Neural cell (in vitro differentiated cells): ENCODE measurements at regions not wholly inside any gene's neighbourhood (a gene's known extent, or its start where the extent isn't known, plus 50 kb on each side); places are given as distances from the start of the nearest gene placed in this dataset.

Source experiments
- H2AFZ ChIP-seq: fragments of 200-600, 300-800 bp; sonication (generic), shearing (Covaris generic); 2 replicates; pipeline ENCODE4 v1.6.0; 2014; ENCODE audit warnings: low read depth, mild to moderate bottlenecking, antibody characterized with exemption, low read length, moderate library complexity
- H3F3A ChIP-seq: fragments of 200-600 bp; shearing (Covaris generic); 2 replicates; pipeline ENCODE4 v1.6.1; 2016; ENCODE audit warnings: mild to moderate bottlenecking, moderate library complexity, mixed read lengths, antibody characterized with exemption, low read length; ENCODE audit not compliant: insufficient read depth, poor library complexity, severe bottlenecking
- H3K27ac ChIP-seq: fragments of 200-600, 300-800 bp; sonication (generic), shearing (Covaris generic); 2 replicates; pipeline ENCODE4 v1.5.1; 2014; ENCODE audit warnings: mild to moderate bottlenecking, low read length, moderate library complexity
- H3K27me3 ChIP-seq: fragments of 300-800, 200-600 bp; sonication (generic), shearing (Covaris generic); 2 replicates; pipeline ENCODE4 v1.6.0; 2014; ENCODE audit warnings: mild to moderate bottlenecking, low read depth, low read length, moderate library complexity; ENCODE audit not compliant: insufficient read depth
- H3K36me3 ChIP-seq: fragments of 300-800, 200-600 bp; sonication (generic), shearing (Covaris generic); 2 replicates; pipeline ENCODE4 v1.5.1; 2014; ENCODE audit warnings: mild to moderate bottlenecking, antibody characterized with exemption, low read length, moderate library complexity; ENCODE audit not compliant: insufficient read depth
- H3K4me2 ChIP-seq: fragments of 300-800, 200-600 bp; sonication (generic), shearing (Covaris generic); 2 replicates; pipeline ENCODE4 v1.6.0; 2014; ENCODE audit warnings: mild to moderate bottlenecking, low read length
- H3K4me3 ChIP-seq: fragments of 300-800, 200-600 bp; sonication (generic), shearing (Covaris generic); 2 replicates; pipeline ENCODE4 v1.5.1; 2014; ENCODE audit warnings: mild to moderate bottlenecking, low read length, moderate library complexity
- H3K79me2 ChIP-seq: fragments of 200-600 bp; shearing (Covaris generic); replicated peaks from 2 replicates; pipeline ENCODE4 v1.6.0; 2014; ENCODE audit warnings: mild to moderate bottlenecking, low read length, moderate library complexity; ENCODE audit not compliant: insufficient read depth
- H3K9ac ChIP-seq: fragments of 300-800, 200-600 bp; sonication (generic), shearing (Covaris generic); 2 replicates; pipeline ENCODE4 v1.6.1; 2016; ENCODE audit warnings: mild to moderate bottlenecking, low read length, mixed read lengths
- H3K9me2 ChIP-seq: fragments of 200-600 bp; shearing (Covaris generic); 2 replicates; pipeline ENCODE4 v1.6.1; 2016; ENCODE audit warnings: mild to moderate bottlenecking, low read length, mixed read lengths; ENCODE audit not compliant: insufficient read depth
- H3K9me3 ChIP-seq: fragments of 200-600, 300-800 bp; sonication (generic), shearing (Covaris generic); 2 replicates; pipeline ENCODE4 v1.6.1; 2016; ENCODE audit warnings: mild to moderate bottlenecking, mixed run types, low read length, moderate library complexity, mixed read lengths
- H4K20me1 ChIP-seq: fragments of 200-600 bp; shearing (Covaris generic); 2 replicates; pipeline ENCODE4 v1.6.1; 2016; ENCODE audit warnings: mild to moderate bottlenecking, mixed run types; ENCODE audit not compliant: insufficient read depth
- CTCF ChIP-seq: fragments of 450-650 bp; IDR thresholded peaks from 2 replicates; pipeline ENCODE4 v1.5.1; 2014; ENCODE audit warnings: antibody characterized with exemption, mild to moderate bottlenecking, moderate library complexity; ENCODE audit not compliant: poor library complexity, severe bottlenecking
- EP300 ChIP-seq: fragments of 450-650 bp; conservative IDR thresholded peaks from 2 replicates; pipeline ENCODE4 v1.6.1; 2014; ENCODE audit warnings: antibody characterized with exemption, mild to moderate bottlenecking, moderate library complexity; ENCODE audit not compliant: poor library complexity, severe bottlenecking
- EZH2 ChIP-seq: fragments of 200-600, 300-800 bp; shearing (Covaris generic), sonication (generic); IDR thresholded peaks from 2 replicates; pipeline ENCODE4 v1.6.1; 2014; ENCODE audit warnings: antibody characterized with exemption, low read length, borderline replicate concordance, mild to moderate bottlenecking; ENCODE audit not compliant: insufficient read depth, poor library complexity, severe bottlenecking
- MXI1 ChIP-seq: fragments of 450-650 bp; conservative IDR thresholded peaks from 2 replicates; pipeline ENCODE4 v1.6.1; 2014; ENCODE audit warnings: antibody characterized with exemption, mild to moderate bottlenecking; ENCODE audit not compliant: poor library complexity, severe bottlenecking
- POLR2AphosphoS5 ChIP-seq: IDR thresholded peaks from 2 replicates; pipeline ENCODE4 v1.6.1; 2012
- RAD21 ChIP-seq: fragments of 450-650 bp; conservative IDR thresholded peaks from 2 replicates; pipeline ENCODE4 v1.6.1; 2014; ENCODE audit warnings: antibody characterized with exemption, mild to moderate bottlenecking, moderate library complexity
- REST ChIP-seq: IDR thresholded peaks from 2 replicates; pipeline ENCODE4 v1.6.1; 2012; ENCODE audit warnings: borderline replicate concordance
- SMC3 ChIP-seq: fragments of 450-650 bp; conservative IDR thresholded peaks from 2 replicates; pipeline ENCODE4 v1.6.1; 2014; ENCODE audit warnings: antibody characterized with exemption, mild to moderate bottlenecking, moderate library complexity; ENCODE audit not compliant: poor library complexity
- TAF1 ChIP-seq: IDR thresholded peaks from 2 replicates; pipeline ENCODE4 v1.6.1; 2012; ENCODE audit warnings: low read depth

GRCh38 chr15:98142572-98142971, 182.1 kb downstream of the ARRDC4 start:
- Histone ChIP-seq H3K79me2 (no peaks in the 10 kb centered on the region), H3K4me2 (no peak overlapping the region), H3K9ac (no peak overlapping the region), H3K4me3 (no peak overlapping the region), H4K20me1 (no peaks in the 10 kb centered on the region), H3K36me3 (no peaks in the 10 kb centered on the region), H3K27ac (no peak overlapping the region), H3K9me2 (no peaks in the 10 kb centered on the region), H2AFZ (no peak overlapping the region), H3K27me3 (no peaks in the 10 kb centered on the region), H3K9me3 (no peaks in the 10 kb centered on the region), H3F3A (no peaks in the 10 kb centered on the region)
- TF ChIP-seq CTCF (no peak), SMC3 (no peak), EP300 (no peak), POLR2AphosphoS5 (no peak), EZH2 (no peak), TAF1 (no peak), REST (no peak), MXI1 (no peak), RAD21 (no peak)

GRCh38 chr15:98143116-98143515, 182.6 kb downstream of the ARRDC4 start:
- H3K9me2 ChIP-seq: no peaks in the 10 kb centered on the region
- no peak overlapping the region for H3K27ac ChIP-seq
- H3K9ac ChIP-seq: no peak overlapping the region
- no peaks in the 10 kb centered on the region for H4K20me1 ChIP-seq
- H3K4me2 ChIP-seq: no peak overlapping the region
- no peak overlapping the region for H2AFZ ChIP-seq
- TF ChIP-seq TAF1 (no peak), MXI1 (no peak), RAD21 (no peak)
- H3K36me3 ChIP-seq: no peaks in the 10 kb centered on the region
- H3F3A ChIP-seq: no peaks in the 10 kb centered on the region
- no peak overlapping the region for H3K4me3 ChIP-seq
- H3K79me2 ChIP-seq: no peaks in the 10 kb centered on the region
- no peaks in the 10 kb centered on the region for H3K27me3 ChIP-seq
- H3K9me3 ChIP-seq: no peaks in the 10 kb centered on the region

- TF ChIP-seq REST: no peak
- TF ChIP-seq CTCF: no peak
- no peak for TF ChIP-seq MXI1
- no peak for TF ChIP-seq EP300
- no peak for TF ChIP-seq EZH2
- no peak for TF ChIP-seq RAD21
- no peak for TF ChIP-seq SMC3
- TF ChIP-seq POLR2AphosphoS5: no peak
- no peak for TF ChIP-seq TAF1
- H2AFZ ChIP-seq: no peak overlapping the region
- no peak overlapping the region for H3K9ac ChIP-seq
- no peaks in the 10 kb centered on the region for H3K27me3 ChIP-seq
- no peak overlapping the region for H3K4me2 ChIP-seq
- H4K20me1 ChIP-seq: no peaks in the 10 kb centered on the region
- no peak overlapping the region for H3K4me3 ChIP-seq
- no peaks in the 10 kb centered on the region for H3K9me2 ChIP-seq
- H3K9me3 ChIP-seq: no peaks in the 10 kb centered on the region
- no peaks in the 10 kb centered on the region for H3K36me3 ChIP-seq
- no peak overlapping the region for H3K27ac ChIP-seq
- no peaks in the 10 kb centered on the region for H3F3A ChIP-seq
- H3K79me2 ChIP-seq: no peaks in the 10 kb centered on the region
These were observed 183.9 kb downstream of the ARRDC4 start for GRCh38 chr15:98144388-98144787.
